ENCODE measurements at regions not wholly inside any gene's neighbourhood (a gene's known extent, or its start where the extent isn't known, plus 50 kb on each side); places are given as distances from the start of the nearest gene placed in this dataset.

DNA sequence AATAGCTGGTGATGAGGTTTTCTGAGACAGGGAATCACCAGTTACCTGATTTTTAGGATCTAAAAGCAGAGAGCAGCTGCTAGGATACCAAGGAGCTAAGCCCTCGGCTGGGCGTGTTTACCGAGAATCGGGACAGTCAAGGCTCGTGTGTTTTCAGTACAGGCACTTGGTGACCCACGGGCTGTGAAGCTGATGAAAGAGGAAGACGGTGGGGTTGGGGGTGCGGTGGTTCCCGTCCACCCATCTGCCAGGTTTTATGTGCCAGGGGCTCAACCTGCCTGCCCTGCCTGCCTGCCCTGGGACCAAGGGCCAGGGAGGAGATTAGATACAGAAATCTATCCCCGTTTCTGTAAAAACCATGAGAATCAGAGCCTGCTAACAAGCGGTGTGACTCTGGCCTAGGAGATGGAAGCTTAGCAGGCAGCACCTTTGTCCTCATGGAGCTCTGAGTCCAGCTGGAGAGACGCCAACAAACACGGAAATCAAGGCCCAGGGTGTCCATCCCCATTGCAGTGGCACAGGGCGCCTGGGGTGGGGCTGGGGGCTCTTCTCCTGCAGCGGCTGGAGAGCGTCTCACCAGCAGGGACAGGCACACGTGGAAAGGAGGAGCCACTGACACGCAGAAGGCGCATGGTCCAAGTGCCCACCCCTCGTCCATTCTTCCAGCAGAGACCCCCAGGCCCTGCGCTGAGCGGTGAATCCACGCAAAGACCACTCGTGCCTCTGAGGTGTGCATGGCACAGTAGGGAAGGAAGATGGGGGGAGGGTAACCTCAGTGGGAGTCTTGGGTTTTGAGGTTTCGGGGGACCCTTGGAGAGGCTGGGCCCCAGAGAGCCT lies 265.0 kb upstream of the TCERG1L start:
- Histone ChIP-seq H3K36me3 (ENCODE audit: insufficient read depth, low read length, poor library complexity, severe bottlenecking) (no peaks in the 10 kb centered on the region), H3K27me3 (replicated peaks; ENCODE audit: insufficient read depth, low read depth, low read length, poor library complexity) (no peaks in the 10 kb centered on the region), H3K9me3 (ENCODE audit: low read depth, low read length, poor library complexity, severe bottlenecking) (no peaks in the 10 kb centered on the region), H3K4me3 (ENCODE audit: low read depth, low read length, poor library complexity, severe bottlenecking) (no peak overlapping the region), H3K4me1 (ENCODE audit: insufficient read depth, low read length, poor library complexity, severe bottlenecking) (no peaks in the 10 kb centered on the region), H3K27ac (ENCODE audit: low read depth, low read length, poor library complexity, severe bottlenecking) (no peak overlapping the region)
- ChIA-PET CTCF (no interaction called here), POLR2A (ENCODE audit: low non-redundant PET) (no interaction called here)
- TF ChIP-seq, protein P1, sequence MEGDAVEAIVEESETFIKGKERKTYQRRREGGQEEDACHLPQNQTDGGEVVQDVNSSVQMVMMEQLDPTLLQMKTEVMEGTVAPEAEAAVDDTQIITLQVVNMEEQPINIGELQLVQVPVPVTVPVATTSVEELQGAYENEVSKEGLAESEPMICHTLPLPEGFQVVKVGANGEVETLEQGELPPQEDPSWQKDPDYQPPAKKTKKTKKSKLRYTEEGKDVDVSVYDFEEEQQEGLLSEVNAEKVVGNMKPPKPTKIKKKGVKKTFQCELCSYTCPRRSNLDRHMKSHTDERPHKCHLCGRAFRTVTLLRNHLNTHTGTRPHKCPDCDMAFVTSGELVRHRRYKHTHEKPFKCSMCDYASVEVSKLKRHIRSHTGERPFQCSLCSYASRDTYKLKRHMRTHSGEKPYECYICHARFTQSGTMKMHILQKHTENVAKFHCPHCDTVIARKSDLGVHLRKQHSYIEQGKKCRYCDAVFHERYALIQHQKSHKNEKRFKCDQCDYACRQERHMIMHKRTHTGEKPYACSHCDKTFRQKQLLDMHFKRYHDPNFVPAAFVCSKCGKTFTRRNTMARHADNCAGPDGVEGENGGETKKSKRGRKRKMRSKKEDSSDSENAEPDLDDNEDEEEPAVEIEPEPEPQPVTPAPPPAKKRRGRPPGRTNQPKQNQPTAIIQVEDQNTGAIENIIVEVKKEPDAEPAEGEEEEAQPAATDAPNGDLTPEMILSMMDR (conservative IDR thresholded peaks at IDR 0.05; ENCODE audit: low read depth, low read length): no peak
- no peak for TF ChIP-seq EZH2 (IDR thresholded peaks at IDR 0.05; ENCODE audit: borderline replicate concordance, low read depth, low read length, poor library complexity, severe bottlenecking)
- DNase-seq (ENCODE audit: low spot score): no peak
- intact Hi-C loops (cut with micrococcal nuclease; ENCODE audit: unreplicated experiment): no loop called here
- BruUV-seq (replicated peaks): no TSS peak

DNA sequence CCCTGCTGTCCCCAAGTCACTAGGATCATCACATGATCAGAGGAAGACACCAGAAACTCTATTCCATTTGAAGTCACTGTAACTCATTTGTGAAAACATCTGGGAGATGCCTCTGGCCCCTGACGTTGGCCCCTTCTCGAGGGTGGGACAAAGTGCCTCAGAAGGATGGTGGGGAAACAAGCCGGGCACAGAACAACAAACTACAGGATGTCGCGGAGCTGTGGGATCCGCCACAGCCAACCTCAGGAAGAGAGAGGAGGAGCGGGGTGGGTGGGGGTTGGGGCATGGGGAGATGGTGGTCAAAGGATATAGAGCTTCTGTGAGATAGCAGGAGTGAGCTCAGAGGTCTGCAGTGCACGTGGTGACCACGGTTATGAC lies 265.6 kb upstream of the TCERG1L start:
- no peak for DNase-seq (ENCODE audit: low spot score)
- BruUV-seq (replicated peaks): no TSS peak
- Histone ChIP-seq H3K4me1 (ENCODE audit: insufficient read depth, low read length, poor library complexity, severe bottlenecking) (no peaks in the 10 kb centered on the region), H3K27me3 (replicated peaks; ENCODE audit: insufficient read depth, low read depth, low read length, poor library complexity) (no peaks in the 10 kb centered on the region), H3K36me3 (ENCODE audit: insufficient read depth, low read length, poor library complexity, severe bottlenecking) (no peaks in the 10 kb centered on the region), H3K27ac (ENCODE audit: low read depth, low read length, poor library complexity, severe bottlenecking) (no peak overlapping the region), H3K4me3 (ENCODE audit: low read depth, low read length, poor library complexity, severe bottlenecking) (no peak overlapping the region), H3K9me3 (ENCODE audit: low read depth, low read length, poor library complexity, severe bottlenecking) (no peaks in the 10 kb centered on the region)
- no peak for TF ChIP-seq EZH2 (IDR thresholded peaks at IDR 0.05; ENCODE audit: borderline replicate concordance, low read depth, low read length, poor library complexity, severe bottlenecking)
- TF ChIP-seq, protein P1 (conservative IDR thresholded peaks at IDR 0.05; ENCODE audit: low read depth, low read length): no peak
- CTCF ChIA-PET: no interaction called here
- intact Hi-C loops (cut with micrococcal nuclease; ENCODE audit: unreplicated experiment): no loop called here
- POLR2A ChIA-PET (ENCODE audit: low non-redundant PET): no interaction called here

DNA sequence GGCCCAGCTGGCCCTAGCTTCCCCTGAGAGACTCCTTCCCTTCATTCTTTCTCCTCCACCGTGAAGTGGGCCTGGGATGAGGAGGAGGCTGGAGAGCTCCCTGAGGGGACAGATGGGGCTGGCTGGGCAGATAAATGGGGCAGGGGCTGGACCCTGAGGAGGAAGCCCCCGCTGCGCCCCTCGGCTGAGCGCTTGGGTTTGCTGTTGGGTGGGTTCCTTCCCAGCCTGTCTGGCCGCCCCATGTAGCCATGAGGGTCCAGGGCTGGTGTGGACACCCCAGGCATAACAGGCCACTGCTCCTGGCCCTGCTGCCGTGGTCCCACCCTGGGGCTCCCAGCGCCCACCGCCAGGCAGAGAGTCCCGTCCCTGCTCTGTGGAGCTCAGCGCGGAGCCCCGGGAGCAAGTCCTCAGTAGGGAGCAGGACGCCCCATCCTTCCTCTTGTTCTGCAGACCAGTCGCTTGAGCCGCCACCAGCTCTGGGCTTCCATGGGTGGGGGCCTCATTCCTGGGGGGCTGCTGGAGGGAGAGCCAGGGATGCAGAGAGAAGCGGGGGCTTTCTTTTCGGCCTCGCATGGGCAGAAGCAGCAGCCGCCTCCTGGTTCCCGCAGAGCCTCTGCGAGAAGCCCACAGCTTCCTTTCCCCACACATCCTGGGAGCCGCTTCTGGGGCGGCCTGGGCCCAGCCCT lies 266.4 kb upstream of the TCERG1L start:
- POLR2A ChIA-PET (ENCODE audit: low non-redundant PET): no interaction called here
- BruUV-seq (replicated peaks): no TSS peak
- intact Hi-C loops (cut with micrococcal nuclease; ENCODE audit: unreplicated experiment): no loop called here
- no peak overlapping the region for H3K27ac ChIP-seq (ENCODE audit: low read depth, low read length, poor library complexity, severe bottlenecking)
- TF ChIP-seq EZH2 (IDR thresholded peaks at IDR 0.05; ENCODE audit: borderline replicate concordance, low read depth, low read length, poor library complexity, severe bottlenecking): no peak
- TF ChIP-seq, protein P1 (conservative IDR thresholded peaks at IDR 0.05; ENCODE audit: low read depth, low read length): no peak
- CTCF ChIA-PET: no interaction called here
- no peak overlapping the region for H3K4me3 ChIP-seq (ENCODE audit: low read depth, low read length, poor library complexity, severe bottlenecking)
- no peaks in the 10 kb centered on the region for H3K36me3 ChIP-seq (ENCODE audit: insufficient read depth, low read length, poor library complexity, severe bottlenecking)
- H3K4me1 ChIP-seq (ENCODE audit: insufficient read depth, low read length, poor library complexity, severe bottlenecking): no peaks in the 10 kb centered on the region
- no peaks in the 10 kb centered on the region for H3K9me3 ChIP-seq (ENCODE audit: low read depth, low read length, poor library complexity, severe bottlenecking)
- peaks cover 3% of the 10 kb centered on the region for H3K27me3 ChIP-seq (replicated peaks; ENCODE audit: insufficient read depth, low read depth, low read length, poor library complexity)
- DNase-seq (ENCODE audit: low spot score): no peak
